Endothelial cell of umbilical vein (primary cell): ENCODE measurements at regions not wholly inside any gene's neighbourhood (a gene's known extent, or its start where the extent isn't known, plus 50 kb on each side); places are given as distances from the start of the nearest gene placed in this dataset.

Source experiments
- BruUV-seq: library from RNA; stranded (reverse); fragments of 400-500 nt; replicated peaks from 2 replicates; lab custom pipeline; 2021; lab: Mats Ljungman, UMichigan
- CTCF ChIA-PET: fragments of 300-600, 350-600 bp; sonication (Branson Sonifier 250); formaldehyde crosslinking; loops from one replicate; lab custom pipeline; 2021; ENCODE audit warnings: antibody characterized with exemption, inconsistent platforms; lab: Charles Lee
- POLR2A ChIA-PET: fragments of 300-600, 350-600 bp; sonication (Branson Sonifier 250); formaldehyde crosslinking; loops from one replicate; lab custom pipeline; 2021; ENCODE audit warnings: antibody characterized with exemption, inconsistent platforms; lab: Charles Lee
- DNase-seq: peaks from one replicate; pipeline ENCODE4 v3.0.0-alpha.2; 2011; ENCODE audit warnings: low read depth, low spot score
- FAIRE-seq: peaks from 2 replicates; lab custom pipeline; 2011; peaks lifted over from hg19 to GRCh38; lab: Jason Lieb, UNC
- H2AFZ ChIP-seq: 2 replicates; pipeline ENCODE4 v1.6.0; 2012; ENCODE audit warnings: low read depth, low read length, control low read depth, inconsistent platforms
- H3K27ac ChIP-seq: 2 replicates; pipeline ENCODE4 v1.5.1; 2011; ENCODE audit warnings: low read depth, mild to moderate bottlenecking, control low read depth, low read length, moderate library complexity; ENCODE audit not compliant: insufficient read depth
- H3K27me3 ChIP-seq, 2 experiments: 2 replicates each; pipeline versions ENCODE4 v1.6.0 to v1.6.1; 2011; ENCODE audit warnings: low read length in 2 of 2, mixed read lengths in 1 of 2; ENCODE audit not compliant: control insufficient read depth in 2 of 2, insufficient read depth in 2 of 2
- H3K36me3 ChIP-seq, 2 experiments: 2 replicates in 1 of 2; 3 replicates in 1 of 2; pipeline ENCODE4 v1.5.1; 2011; ENCODE audit warnings: low read length in 2 of 2, mild to moderate bottlenecking in 1 of 2, moderate library complexity in 1 of 2; ENCODE audit not compliant: control insufficient read depth in 2 of 2, insufficient read depth in 2 of 2; ENCODE audit errors: extremely low read depth in 1 of 2
- H3K4me1 ChIP-seq: 3 replicates; pipeline ENCODE4 v1.5.1; 2011; ENCODE audit warnings: mild to moderate bottlenecking, low read length; ENCODE audit not compliant: control insufficient read depth, insufficient read depth; ENCODE audit errors: extremely low read depth
- H3K4me2 ChIP-seq: 2 replicates; pipeline ENCODE4 v1.6.1; 2011; ENCODE audit warnings: low read length, control low read depth, mixed read lengths; ENCODE audit not compliant: insufficient read depth
- H3K4me3 ChIP-seq, 3 experiments: fragments of 200-600 bp in 1 of 3; sonication (generic), shearing (Covaris generic) in 1 of 3; replicated peaks in 1 of 3; 2 replicates each; pipeline ENCODE4 v1.5.1; 2011 to 2016; ENCODE audit warnings: control low read depth in 3 of 3, low read length in 3 of 3, mild to moderate bottlenecking in 2 of 3, inconsistent platforms in 1 of 3, low read depth in 1 of 3, moderate library complexity in 1 of 3; ENCODE audit not compliant: insufficient read depth in 1 of 3
- H3K79me2 ChIP-seq: 2 replicates; pipeline ENCODE4 v1.6.0; 2012; ENCODE audit warnings: low read length, inconsistent platforms; ENCODE audit not compliant: control insufficient read depth, insufficient read depth
- H3K9ac ChIP-seq: replicated peaks from 2 replicates; pipeline ENCODE3; 2011; ENCODE audit warnings: low read length, control low read depth; ENCODE audit not compliant: insufficient read depth; ENCODE audit errors: extremely low read depth
- H3K9me1 ChIP-seq: replicated peaks from 3 replicates; pipeline ENCODE4 v1.6.0; 2011; ENCODE audit warnings: mild to moderate bottlenecking, low read length; ENCODE audit not compliant: control insufficient read depth, insufficient read depth; ENCODE audit errors: extremely low read depth
- H3K9me3 ChIP-seq: replicated peaks from 2 replicates; pipeline ENCODE4 v1.5.1; 2012; ENCODE audit warnings: low read length, inconsistent platforms; ENCODE audit not compliant: control insufficient read depth, insufficient read depth
- H4K20me1 ChIP-seq: replicated peaks from 2 replicates; pipeline ENCODE3; 2011; ENCODE audit warnings: mild to moderate bottlenecking, low read length; ENCODE audit not compliant: control insufficient read depth, insufficient read depth; ENCODE audit errors: extremely low read depth
- EZH2 ChIP-seq: IDR thresholded peaks from 2 replicates; pipeline ENCODE4 v1.6.1; 2012; ENCODE audit warnings: borderline replicate concordance, low read depth, mild to moderate bottlenecking, moderate library complexity, low read length, inconsistent platforms; ENCODE audit not compliant: severe bottlenecking
- FOS ChIP-seq: IDR thresholded peaks from 2 replicates; pipeline ENCODE4 v1.6.1; 2011; ENCODE audit warnings: mild to moderate bottlenecking, low read length, moderate library complexity, borderline replicate concordance; ENCODE audit not compliant: insufficient read depth
- GATA2 ChIP-seq: IDR thresholded peaks from 2 replicates; pipeline ENCODE4 v1.7.0; 2011; ENCODE audit warnings: low read depth, mild to moderate bottlenecking, moderate library complexity, mixed read lengths, low read length; ENCODE audit not compliant: insufficient read length, insufficient read depth
- MYC ChIP-seq: IDR thresholded peaks from one replicate; pipeline ENCODE4 v1.6.1; 2011; ENCODE audit warnings: mild to moderate bottlenecking, low read depth, low read length
- POLR2AphosphoS5 ChIP-seq: IDR thresholded peaks from 2 replicates; pipeline ENCODE4 v1.6.1; 2012; ENCODE audit warnings: low read depth, mild to moderate bottlenecking, control low read depth, low read length, moderate library complexity; ENCODE audit not compliant: insufficient read depth
- dilution Hi-C: fragments of 300-500 bp; cut with MboI; formaldehyde crosslinking; loops from one replicate; pipeline ENCODE4 v1.15.0; 2019; ENCODE audit warnings: low sequenced_read_pairs; ENCODE audit not compliant: extremely low pct_ligation_motif_present
- intact Hi-C: fragments of 100-400 bp; cut with micrococcal nuclease; formaldehyde crosslinking; loops from one replicate; pipeline ENCODE4 v1.10.0; 2022

- CTCF ChIA-PET: no interaction called here
- no peak for FAIRE-seq
- dilution Hi-C loops (no loop called here), intact Hi-C loops (no loop called here)
- Histone ChIP-seq H3K4me3 (no peak overlapping the region), H2AFZ (no peak overlapping the region), H3K79me2 (no peaks in the 10 kb centered on the region), H3K4me2 (no peak overlapping the region), H3K9me1 (no peaks in the 10 kb centered on the region), H3K27me3 (no peaks in the 10 kb centered on the region), H3K27ac (no peak overlapping the region), H3K4me1 (no peaks in the 10 kb centered on the region), H3K9ac (no peak overlapping the region), H3K36me3 (no peaks in the 10 kb centered on the region), H4K20me1 (no peaks in the 10 kb centered on the region), H3K9me3 (no peaks in the 10 kb centered on the region)
- BruUV-seq: no TSS peak
- POLR2A ChIA-PET: no interaction called here
- TF ChIP-seq POLR2AphosphoS5 (no peak), FOS (no peak), EZH2 (no peak), GATA2 (no peak)
- no peak for DNase-seq
Observed at GRCh38 chr4:32340591-32340990, 1620.4 kb downstream of the PCDH7 start.

GRCh38 chr4:32341342-32341741 is 1621.2 kb downstream of the PCDH7 start:
- no peaks in the 10 kb centered on the region for H3K79me2 ChIP-seq
- no peaks in the 10 kb centered on the region for H4K20me1 ChIP-seq
- H3K27ac ChIP-seq: no peak overlapping the region
- FAIRE-seq (no peak), DNase-seq (no peak)
- CTCF ChIA-PET: no interaction called here
- H2AFZ ChIP-seq: no peak overlapping the region
- TF ChIP-seq EZH2 (no peak), MYC (no peak)
- POLR2A ChIA-PET: no interaction called here
- no peaks in the 10 kb centered on the region for H3K36me3 ChIP-seq
- intact Hi-C loops: no loop called here
- dilution Hi-C loops: no loop called here
- H3K27me3 ChIP-seq: no peaks in the 10 kb centered on the region
- H3K9me1 ChIP-seq: no peaks in the 10 kb centered on the region
- no TSS peak for BruUV-seq
- no peaks in the 10 kb centered on the region for H3K4me1 ChIP-seq
- no peak overlapping the region for H3K4me3 ChIP-seq
- no peak overlapping the region for H3K4me2 ChIP-seq
- no peaks in the 10 kb centered on the region for H3K9me3 ChIP-seq
- H3K9ac ChIP-seq: no peak overlapping the region
